Kidney tubule cell (primary cell): ENCODE measurements at regions not wholly inside any gene's neighbourhood (a gene's known extent, or its start where the extent isn't known, plus 50 kb on each side); places are given as distances from the start of the nearest gene placed in this dataset.
"Not testable (repeated sequence)": the region's sequence is repeated elsewhere in the genome, so short reads cannot be mapped to it uniquely, and the experiment has no call there.

Experiments
- DNase-seq: peaks from one replicate; pipeline ENCODE4 v3.0.0-alpha.2; 2018; ENCODE audit warnings: low spot score

DNA sequence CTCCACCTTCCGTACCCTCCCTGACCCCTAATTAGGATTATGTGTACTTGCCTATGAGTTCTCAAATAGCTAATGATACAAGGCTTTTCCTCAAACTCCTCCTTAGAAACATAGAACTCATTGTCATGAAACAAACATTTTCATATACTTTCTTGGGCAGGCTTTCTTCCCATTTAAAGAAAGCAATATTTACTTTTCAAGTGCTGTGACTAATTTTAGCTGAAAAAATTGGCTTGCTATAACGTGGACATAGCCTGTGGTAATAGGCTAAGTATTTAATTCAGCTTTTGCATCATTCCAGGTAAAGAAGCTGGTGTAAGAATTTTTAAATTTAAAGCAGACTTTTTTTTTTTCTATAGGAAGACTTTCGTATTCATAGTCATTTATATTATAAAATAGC is 208.7 kb downstream of the SOX2 start:
- no peak for DNase-seq

DNA sequence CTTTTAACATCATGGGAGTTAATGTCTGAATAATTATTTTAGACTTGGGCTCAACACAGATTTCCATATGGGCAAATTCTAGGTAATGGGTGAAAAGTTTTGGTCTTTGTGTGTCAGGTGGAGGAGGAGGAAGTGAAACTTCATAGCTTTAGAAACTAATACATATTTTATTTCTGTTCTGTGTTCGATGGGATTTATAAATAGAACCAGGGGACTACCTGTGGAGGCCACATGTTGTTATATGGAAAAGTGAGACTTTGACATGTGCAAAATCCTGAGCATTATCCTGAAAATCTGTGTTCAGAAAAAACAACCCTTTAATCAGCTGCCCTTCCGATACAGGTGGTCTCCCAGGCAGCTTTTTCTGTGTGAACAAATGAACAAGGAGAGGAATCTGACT is 209.5 kb downstream of the SOX2 start:
- DNase-seq: no peak

DNA sequence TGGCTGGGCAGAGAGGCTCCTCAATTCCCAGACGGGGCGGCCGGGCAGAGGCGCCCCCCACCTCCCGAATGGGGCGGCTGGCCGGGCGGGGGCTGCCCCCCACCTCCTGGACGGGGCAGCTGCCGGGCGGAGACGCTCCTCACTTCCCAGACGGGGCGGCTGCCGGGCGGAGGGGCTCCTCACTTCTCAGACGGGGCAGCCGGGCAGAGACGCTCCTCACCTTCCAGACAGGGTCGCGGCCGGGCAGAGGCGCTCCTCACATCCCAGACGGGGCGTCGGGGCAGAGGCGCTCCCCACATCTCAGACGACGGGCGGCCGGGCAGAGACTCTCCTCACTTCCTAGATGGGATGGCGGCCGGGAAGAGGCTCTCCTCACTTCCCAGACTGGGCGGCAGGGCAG is 214.1 kb downstream of the SOX2 start:
- DNase-seq: not testable (repeated sequence)

DNA sequence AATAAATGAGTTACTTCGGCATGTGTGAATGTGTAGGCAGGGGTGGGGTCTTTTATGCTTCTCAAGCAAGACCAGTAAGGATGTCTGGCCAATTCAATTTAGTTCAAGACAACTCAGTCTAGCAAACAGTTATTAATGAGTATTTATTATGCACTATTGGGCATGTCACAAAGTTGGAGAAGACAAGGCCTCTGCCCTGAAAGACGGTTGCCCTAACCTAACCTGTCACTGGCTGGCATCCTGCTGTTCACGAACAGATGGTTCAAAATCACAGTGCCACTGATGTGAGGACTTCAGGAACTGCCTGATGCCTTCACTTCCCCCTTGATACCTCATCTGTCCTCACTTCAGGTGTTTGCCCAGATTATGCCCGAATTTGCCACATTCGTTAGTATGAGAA is 217.8 kb downstream of the SOX2 start:
- no peak for DNase-seq

DNA sequence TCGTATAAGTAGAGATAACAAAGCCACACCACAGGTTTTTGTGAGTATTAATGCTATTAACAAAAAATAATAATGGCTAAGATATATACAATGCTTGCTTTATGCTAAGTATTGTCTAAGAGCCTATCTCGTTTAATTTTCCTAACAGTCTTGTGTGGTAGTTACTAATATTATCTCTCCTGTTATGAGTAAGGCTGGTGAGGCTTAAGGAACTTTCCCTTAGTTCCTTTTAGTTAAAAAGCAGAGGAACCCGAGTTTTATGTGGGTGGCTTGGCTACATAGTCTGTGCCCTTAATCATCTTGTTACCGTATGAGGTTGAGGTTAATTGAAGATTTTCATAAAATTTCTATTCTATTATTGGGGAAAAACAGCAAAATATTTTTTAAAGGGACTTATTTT is 218.4 kb downstream of the SOX2 start:
- DNase-seq: no peak

DNA sequence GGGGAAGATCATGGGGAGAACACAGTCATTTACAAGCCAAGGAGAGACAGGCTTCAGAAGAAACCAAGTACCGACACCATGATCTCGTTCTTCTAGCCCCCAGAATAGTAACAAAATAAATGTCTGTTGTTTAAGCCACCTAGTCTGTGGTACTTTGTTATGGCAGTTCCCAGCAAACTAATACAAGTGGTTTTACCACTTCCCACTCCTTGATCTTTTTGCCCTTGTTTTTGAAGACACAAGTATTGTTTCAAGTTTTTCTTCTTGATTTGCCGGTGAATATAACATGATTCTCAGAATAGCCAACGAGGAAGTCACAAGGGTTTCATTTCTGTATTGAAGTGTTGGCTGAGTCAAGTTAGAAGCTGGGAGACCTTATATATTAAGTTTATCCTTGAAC is 220.3 kb downstream of the SOX2 start:
- no peak for DNase-seq

DNA sequence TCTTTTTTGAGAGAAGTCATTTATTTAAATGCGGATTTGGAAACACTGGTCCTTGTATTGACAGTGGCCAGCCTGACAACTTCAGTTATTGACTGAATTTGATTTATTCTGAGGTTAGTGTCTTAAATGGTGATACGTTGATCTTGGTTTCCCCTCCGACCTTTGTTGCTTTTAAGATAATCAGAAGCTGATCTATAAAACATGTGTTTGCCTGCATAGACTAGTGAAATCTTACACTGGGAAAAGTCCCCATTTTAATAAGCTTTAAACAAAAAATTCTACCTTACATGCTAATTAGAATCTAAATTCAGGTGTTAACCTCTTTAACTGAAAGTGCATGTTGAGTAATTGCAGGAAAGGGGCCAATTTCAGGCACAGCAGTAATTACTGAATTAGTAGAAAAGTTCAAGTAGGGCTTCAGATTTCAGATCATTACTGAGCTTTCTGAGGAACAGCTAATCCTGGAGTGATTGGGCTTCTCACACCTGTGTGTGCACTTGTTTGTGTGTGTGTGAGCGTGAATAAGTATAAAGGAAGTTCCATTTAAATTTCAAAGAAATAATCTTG is 221.4 kb downstream of the SOX2 start:
- DNase-seq: no peak

DNA sequence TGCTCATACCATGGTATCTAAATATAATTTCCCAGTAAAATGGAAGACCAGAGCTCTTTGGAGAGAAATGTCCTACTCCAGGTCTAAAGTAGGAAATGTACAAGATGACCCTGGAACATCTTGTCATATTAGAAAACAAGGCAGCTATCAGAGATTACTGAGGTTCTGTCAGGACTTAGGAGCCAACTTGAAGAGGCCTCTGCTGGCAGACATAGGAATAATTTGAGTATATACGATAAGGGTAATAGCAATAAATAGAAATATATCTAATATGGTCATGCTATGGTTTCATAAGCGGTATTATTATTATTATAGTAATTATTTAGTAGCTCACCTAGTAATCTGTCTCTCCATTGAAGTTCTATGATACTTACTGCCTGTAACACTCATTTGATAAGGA is 224.2 kb downstream of the SOX2 start:
- no peak for DNase-seq

DNA sequence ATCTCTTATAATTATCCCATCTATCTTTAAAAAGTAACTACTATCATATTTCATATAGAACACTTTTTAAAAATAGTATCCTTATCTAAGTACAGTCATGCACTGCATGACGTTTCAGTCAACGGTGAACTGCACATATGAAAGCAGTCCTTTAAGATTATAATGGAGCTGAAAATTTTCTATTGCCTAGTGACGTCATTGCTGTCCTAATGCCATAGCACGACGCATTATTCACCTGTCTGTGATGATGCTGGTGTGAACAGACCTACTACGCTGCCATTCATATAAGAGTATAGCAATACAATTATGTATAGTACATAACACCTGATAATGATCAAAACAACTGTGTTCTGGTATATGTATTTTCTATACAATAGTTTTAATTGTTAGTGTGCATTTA is 225.0 kb downstream of the SOX2 start:
- no peak for DNase-seq

DNA sequence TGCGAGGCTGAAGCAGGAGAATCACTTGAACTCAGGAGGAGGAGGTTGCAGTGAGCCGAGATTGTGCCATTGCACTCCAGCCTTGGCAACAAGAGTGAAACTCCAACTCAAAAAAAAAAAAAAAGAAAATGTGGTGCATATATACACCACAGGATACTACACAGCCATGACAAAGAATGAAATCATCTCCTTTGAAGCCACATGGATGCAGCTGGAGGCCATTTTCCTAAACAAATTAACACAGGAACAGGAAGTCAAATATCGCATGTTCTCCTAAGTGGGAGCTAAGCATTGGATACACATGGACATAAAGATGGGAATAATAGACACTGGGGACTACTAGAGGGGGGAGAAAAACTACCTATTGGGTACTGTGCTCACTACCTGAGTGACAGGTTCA is 226.9 kb downstream of the SOX2 start:
- peak; percentile 31 for DNase-seq

DNA sequence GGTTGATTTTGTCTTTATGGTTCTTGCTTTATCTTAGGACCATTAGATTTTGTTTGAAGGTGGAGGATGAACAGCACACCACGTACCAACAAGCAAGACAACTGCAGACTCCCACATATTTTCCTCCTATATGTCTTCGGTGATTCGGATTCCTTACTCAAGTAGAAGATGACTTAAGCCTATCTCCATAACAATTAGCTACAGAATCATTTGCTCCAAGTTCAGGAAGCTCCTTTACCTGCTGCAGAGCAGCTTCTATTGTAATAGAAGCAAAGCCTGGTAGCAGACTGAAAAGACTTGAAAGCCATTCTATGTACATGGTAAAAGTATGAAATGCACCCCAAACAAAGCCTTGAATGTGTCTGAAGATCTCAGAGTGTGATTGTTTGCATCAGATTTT is 229.0 kb downstream of the SOX2 start:
- DNase-seq: no peak

DNA sequence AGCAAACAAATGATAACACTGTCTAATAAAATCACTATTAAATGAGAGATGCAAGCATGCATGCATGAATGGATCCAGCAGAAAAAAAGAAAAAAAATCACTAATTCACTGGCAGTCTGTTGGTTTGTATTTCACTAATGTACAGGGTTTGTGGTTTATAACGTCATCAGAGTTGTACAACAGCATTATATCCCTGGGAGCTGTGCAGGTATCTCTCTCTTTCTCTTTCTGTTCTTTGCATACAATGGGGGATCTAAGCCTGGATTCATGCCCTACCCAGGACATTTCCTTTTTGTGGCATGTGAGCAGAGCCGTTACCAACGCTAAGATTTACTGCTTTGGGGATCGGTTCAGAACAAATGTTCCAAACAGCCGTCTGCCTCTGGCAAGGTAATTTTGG is 229.5 kb downstream of the SOX2 start:
- DNase-seq: no peak

DNA sequence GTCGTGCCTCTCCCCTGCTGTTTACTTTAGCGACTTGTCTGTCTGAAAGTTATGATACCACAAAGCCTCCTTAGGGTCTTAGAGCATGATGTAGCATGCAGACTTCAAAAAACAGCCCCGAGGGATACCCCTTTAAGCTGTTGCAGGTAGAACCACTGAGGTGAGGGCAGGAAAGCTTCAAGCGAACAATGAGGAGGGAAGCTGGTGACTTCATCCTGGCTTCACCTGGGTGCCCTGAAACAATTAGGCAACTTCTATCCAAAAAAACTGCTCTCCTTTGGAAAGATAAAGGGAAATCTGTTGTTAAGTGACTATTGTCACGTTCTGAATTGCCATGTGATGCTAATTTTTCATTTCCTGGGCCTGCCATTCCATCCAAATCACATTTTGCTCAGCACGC is 231.6 kb downstream of the SOX2 start:
- DNase-seq: no peak

DNA sequence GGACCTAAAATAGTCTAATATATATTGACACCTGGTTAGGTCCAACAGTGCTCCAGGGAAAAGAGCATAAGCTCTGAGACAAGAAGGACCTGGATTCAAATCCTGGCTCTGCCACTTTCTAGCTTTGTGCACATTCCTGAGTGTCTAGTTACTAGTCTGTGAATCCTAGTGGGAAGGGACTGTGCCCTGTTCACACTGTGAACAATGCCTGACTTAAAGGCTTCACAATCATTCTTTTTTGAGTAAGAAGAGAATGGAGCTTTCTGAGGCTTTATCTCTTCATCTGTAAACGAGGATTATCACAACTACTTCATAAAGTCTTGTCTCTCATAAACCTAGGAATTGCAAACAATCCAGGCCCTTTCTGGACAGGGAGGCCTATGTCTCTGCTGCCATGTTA is 235.9 kb downstream of the SOX2 start:
- DNase-seq: no peak

DNA sequence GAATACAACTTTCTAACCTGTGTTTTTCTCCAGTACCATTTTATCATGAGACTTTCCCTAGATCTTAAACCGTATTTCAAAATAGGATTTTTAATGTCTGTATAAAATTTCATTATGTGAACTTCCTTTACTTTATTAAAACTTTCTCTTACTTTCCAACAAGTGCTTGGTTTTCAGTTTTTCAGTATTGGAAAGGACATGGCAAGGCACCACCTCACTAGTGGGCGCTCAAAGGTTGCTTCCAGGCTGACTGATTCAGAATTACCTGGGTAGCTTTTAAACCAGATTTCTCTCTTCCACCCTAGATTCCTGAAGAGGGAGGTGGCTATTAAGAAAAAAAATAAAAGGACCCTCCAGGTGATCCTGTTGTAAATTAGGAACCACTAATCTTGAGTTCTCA is 236.6 kb downstream of the SOX2 start:
- peak; percentile 23 for DNase-seq

DNA sequence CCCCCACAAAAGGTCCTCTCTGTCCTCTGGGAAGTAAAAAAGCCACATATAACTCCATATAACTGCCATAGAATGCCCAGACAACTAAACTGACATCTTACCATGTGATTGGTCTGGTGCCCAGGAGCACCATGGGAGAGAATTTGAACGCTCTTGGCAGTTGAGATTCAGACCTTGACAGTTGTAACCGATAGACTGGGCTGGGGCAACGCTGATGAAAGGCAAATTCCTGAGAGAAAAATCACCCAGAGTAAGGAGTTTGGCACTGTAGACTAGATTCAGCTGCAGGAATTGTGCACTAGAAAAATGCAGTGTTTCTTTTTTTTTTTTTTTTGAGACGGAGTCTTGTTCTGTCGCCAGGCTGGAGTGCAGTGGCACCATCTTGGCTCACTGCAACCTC is 240.5 kb downstream of the SOX2 start:
- DNase-seq: no peak

DNA sequence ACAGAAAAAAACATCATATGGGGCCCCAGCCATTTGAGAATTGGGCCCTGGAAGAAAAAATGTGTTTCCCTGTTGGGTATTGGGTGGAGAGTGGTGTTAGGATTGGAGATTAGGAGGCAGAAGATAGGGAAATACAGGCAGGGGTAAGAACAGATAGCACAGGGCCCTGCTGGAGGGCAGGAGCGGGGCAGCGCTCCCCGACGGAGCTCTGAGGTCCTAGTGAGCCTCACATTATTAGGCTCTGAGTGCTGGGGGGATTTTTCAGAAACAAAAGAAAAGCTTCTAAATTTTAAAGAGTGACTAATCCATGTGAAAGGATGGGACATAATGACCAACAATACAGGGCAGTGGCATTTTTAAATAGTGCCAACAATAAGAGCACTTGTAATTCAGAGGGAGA is 241.2 kb downstream of the SOX2 start:
- no peak for DNase-seq

DNA sequence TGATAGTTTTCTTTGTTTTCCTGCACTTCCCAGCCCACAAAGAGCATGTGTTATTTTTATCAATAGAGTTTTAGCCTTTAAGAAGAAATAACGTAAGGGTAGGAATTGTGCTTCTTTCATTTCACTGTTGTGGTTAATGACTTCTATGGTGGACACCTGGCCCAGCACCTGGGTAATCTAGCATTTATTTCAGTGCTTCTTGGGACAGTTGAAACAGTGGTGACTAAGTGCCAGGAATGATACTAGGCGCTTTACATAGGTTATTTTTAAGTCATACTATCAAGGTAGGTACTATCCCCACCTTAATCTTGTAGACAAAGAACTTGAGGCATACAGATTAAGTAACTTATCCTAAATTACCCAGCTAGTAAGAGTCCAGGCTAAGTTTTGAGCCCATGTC is 243.8 kb downstream of the SOX2 start:
- no peak for DNase-seq

DNA sequence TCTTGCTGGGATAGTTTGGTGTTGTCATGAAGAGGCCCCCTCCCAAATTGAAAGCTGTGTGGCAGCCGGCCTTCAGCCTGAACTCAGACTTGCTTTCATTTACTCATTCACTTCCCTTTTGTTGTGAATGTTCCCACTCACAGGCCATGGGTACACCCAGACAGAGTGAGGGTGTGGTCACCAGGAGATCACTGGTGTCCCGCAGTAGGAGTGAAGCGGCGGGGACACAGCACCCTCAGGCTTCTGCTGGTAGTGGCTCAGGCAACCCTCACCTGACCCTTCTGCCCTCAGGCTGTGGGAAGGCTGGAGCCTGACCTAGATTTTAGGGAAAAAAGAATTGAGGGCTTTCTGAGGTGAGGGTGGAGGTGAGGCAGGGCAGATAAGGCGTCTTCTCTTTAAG is 244.4 kb downstream of the SOX2 start:
- no peak for DNase-seq

DNA sequence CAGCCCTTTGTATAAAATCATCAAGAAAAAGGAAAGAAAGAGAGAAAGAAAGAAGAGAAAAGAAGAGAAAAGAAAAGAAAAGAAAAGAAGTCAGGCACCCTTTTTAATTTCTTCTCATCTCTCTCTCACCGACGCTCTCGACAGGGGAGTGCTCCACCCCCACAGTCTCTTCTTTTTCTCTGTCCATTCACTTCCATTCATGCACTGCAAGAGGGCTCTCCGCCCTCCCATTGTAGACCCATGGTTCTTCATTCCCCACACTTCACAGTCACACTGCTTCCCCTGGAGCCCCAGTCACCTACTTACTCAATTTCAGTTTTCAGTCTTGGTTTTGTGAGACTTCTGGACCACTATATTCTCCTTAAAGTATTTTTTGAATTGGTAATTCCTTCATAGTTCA is 254.7 kb downstream of the SOX2 start:
- DNase-seq: no peak

DNA sequence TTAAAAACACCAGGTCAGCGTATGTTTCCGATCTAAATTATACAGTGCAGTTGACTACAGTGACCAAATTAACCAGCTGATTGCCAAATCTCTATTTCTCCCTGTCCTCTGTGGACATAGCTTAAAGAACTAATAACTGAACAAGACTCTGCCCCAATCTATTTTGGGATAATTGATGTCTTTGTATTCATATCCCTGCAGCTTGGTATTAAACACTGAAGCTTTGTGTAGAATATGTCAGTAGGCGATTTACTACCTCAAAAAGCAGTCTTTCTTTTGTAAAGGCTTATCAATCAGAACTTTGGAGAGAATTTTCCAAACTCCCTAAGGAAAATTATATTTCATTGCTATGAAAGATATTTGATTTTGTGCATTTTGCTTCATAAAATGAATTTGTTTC is 258.2 kb downstream of the SOX2 start:
- no peak for DNase-seq

DNA sequence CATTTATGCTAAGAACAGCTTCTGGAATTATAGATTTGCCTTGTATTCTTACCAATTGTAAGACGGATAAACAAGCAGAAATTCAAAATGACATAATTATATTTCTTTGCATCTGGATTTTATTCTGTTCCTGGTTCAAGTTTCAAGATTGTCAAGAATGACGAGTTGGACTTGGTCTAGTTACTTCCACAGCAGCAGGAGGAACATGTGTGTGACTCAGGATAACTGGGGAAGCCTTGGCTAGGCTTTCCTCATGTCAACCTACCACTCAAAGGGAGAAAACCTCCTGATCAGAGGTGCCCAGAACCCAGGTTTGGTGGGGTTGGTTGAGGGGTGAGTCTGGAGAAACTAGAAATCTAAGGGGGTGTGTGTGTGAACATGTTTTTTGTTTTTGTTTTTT is 259.7 kb downstream of the SOX2 start:
- DNase-seq: no peak

DNA sequence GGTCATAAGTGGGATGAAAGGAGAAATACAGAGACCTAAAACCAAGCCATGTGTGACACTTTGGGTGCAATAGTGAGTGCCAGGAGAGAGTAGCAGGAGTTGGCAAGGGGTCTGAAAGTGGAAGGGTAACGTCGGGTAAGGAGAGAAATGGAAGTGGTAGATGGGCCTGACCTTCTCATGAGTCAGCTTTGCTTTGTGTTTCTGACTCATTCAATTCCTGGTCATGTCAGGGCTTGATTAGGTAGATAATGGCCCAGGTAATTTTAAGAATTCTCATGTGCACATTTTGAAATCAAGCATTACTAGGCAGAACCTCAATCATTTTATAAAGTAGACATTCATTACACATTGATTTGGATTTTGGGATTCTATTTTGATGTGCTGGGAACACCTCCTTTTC is 262.5 kb downstream of the SOX2 start:
- DNase-seq: peak; percentile 36

DNA sequence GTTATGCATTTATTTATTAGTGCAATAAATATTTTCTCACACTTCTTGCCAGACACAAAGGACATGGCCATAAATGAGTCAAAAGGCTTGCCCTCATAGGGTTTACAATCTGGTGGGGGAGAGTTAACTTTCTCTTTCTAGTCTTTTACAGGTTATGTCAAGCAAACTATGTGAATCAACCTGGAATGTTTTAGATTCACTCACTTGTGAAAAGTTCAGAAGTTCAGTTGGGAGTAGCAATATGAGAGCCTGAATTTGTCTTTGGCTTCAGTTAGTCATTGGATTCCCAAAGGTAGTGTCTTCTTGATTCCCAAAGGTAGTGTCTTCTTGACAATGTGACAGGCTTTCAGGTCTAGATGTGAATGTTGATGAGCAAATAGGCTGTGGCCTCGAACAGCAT is 264.8 kb downstream of the SOX2 start:
- peak; percentile 55 for DNase-seq

DNA sequence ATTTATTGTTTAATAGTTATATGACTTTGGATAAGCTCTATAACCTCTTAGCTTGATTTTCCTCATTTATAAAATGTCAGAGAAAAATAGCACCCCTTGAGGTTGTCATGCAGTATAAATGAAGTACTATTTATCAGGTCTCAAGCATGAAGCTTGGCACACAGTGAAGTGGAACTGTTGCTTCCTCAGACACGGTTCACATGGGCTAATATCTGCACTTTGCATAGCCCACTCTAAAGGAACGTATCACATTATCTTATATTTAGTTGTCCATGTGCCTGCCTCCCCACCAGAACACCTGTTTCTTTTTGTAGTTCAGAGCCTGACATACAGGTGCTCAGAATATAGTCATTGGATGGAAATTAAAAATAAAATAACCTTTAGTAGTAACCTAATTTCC is 273.7 kb downstream of the SOX2 start:
- DNase-seq: no peak
